GM18520 (cell line): ENCODE measurements at regions not wholly inside any gene's neighbourhood (a gene's known extent, or its start where the extent isn't known, plus 50 kb on each side); places are given as distances from the start of the nearest gene placed in this dataset.
"Not testable (repeated sequence)": the region's sequence is repeated elsewhere in the genome, so short reads cannot be mapped to it uniquely, and the experiment has no call there.

Experiments
- ATAC-seq: cut with Tn5 transposase; IDR thresholded peaks from one replicate; pipeline ENCODE4 v1.9.1; 2021; ENCODE audit not compliant: unreplicated experiment

DNA sequence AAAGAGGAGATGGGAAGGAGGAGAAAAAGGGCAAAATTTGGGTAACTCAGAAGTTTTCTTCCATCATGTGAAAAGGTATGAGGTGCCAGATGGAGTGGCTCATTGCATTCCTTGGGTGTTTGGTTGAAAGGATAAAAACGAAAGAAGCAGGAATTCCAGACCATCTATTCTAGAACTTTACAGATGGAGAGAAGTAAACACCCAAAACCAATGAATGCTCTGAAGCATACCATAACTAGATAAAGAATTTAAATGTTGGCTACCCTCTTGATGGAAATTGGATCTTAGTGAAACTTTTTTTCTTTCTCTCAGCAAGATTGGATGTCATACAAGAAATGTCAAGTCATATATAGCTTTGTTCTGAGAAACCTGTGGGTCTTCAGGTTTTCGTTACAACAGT, 175.6 kb upstream of the FAR2 start:
- ATAC-seq, result no peak

DNA sequence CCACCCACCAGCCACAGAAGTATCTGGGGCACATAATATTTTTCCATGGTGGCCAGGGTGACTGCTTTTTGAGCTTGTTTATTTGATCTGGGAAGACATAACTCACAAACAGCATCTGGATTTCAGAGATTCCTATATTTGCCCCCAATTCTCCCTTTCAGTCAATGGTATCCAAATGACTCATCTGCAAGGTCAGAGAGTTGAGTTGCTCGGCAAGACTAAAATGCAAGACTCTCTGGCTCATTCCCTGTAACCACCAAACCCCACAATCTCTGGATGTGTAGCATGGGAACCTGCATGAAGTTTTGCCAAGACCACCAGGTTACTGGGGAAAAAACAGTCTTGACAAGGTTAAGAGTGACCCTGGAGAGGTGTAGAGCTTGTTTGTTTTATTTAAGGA, 174.9 kb upstream of the FAR2 start:
- no peak for ATAC-seq

DNA sequence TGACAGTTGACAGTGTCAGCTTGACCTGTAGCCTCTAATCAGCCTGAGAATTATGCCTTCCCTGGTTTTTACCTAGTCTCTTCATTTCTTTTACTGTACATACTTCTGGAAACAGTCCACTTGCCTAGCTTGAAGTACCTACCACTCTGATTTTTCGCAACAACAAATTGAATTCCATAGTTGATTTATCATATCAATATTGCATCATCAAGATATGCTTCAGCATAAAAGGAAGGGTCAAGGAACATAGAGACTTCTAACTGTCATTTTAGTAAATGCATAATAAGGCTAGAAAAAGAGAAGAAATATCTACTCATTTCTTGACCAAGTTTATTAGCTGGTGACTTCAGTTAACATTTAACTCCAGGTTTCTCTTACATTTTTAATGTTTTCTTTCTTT, 174.2 kb upstream of the FAR2 start:
- ATAC-seq, result no peak

DNA sequence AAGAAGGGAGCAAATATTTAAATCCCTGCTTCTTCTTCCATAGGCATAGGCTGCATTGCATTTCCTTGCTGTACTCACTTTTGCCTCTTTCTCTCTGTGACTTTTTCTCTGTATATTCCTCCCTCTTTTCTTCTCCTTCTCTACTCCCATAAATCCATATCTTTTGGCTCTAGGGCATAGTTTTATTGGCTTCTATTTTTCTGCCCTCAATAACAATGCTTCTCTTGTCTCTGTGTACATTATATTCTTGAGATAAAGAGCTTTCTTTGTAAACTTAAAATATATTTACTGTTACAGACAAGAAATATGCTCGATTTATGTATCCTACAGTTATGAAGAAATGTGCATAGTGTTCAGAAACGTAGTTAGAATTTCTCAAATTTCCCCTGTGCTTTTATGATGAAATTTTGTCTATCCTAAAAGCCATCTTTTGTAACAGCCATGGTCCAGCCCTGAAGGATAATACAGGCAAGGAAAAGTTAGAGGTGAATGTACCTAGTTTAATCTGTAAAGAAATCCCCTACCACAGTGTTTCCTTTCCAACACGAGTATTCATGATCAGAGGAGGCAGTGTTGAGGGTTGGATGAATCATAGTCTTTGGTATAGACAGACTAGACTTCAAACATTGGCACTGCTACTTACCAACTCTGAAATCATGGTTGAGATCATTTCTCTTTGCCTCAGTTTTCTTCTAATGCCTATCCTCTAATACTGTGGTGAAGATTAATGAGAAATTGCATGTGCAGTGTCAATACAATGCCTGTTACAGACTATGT, 173.3 kb upstream of the FAR2 start:
- ATAC-seq, result no peak

DNA sequence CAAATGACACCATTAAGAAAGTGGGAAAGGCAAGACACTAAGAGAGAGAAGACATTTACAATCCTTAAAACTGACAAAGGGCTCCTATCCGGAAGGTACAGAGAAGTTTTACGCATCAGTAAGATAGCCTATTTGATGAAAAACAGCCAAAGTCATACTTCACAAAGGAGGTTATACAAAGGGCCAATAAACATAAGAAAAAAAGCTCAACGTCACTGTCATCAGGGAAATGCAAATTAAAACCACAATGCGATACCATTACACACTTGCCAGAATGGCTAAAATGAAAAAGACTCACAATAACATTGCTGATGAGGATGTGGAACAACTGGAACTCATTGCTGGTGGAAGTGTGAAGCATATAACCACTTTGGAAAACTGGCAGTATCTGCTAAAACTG, 168.6 kb upstream of the FAR2 start:
- no peak for ATAC-seq

DNA sequence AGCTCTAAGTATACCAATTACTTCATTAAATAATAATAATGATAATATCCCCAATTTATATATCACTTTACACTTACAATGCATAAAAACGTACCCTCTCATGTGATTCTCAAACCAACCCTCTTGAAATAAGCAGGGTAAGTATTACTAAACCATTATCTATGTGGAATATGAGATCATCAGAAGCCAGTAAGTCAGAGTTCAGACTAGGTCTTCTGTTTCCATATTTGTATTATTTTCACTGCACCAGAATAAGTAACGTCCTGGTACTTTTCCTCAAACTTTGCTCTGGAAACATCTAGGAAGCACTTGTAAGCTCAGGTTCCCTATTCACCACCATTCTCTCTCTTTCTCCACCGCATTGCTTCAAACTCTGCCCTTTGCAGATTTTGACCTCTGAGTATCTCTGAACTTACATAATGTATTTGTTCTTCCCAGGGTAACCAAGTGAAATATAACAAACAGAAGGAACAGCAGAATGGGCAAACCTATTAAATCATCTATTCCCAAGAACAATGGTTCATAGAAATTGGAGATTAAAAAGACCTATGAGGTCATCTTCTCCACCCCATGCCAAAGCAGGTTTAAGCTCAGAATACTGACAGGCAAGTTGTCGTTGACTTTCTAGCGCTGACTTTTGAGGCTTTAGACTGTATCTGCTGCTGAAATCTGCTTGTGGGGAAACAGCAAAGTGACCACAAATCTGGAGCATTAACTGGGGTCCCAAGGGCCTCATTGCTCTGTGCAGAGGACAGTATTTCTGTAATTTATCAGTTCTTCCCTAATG, 161.3 kb upstream of the FAR2 start:
- no peak for ATAC-seq

DNA sequence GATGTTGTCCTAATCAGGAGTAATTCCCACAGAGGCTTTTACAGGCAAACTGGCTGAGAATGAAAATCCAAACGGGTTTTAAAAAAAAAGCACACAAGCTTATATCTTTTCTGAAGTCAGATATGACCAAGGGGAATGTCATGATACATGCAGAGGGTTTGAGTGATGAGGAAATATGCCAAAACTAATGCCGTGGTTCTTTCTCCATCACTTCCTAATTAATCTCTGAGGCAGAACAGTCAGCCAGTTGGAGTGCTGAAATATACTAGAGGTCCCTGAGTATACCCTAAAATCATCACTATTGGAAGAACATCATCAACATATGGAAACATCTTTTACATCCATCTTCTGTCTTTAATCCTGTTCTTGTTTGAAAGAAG, 160.8 kb upstream of the FAR2 start:
- no peak for ATAC-seq

DNA sequence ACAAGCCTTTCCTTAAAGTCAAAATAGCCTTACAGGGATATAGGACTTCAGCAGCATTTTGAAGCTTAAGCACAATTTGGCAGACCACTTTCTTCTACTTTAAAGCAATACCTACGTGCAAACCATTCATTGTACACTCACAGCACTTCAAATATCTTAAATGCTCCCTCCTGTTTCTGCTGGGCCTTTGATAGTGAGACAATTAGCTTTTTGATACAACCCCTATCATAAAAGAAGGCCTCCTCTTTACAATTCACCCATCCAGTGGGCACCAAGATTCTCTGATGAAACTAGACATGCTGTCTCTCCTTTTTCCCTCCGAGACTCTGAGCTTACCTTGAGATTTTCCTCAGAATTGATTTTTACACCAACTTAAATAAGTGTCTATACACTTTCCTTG, 157.5 kb upstream of the FAR2 start:
- ATAC-seq, result no peak

DNA sequence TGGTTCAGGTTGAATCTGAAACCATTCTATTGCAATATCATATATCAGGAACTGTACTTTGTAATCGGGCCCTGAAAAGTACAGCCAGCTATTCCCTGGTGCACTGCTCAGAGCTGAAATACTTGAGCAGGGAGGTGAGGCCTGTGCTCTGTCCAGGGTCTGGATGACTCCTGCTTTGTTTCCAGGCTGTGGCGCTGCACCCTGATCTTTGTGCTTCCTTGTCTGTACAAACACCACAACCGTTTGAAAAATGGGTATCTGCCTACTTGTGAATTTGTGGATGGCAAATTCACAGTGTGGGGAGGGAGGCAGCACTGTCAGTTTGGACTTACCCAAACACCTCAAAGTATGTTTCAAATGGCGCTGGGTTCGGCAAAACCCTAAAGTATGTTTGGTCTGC, 155.4 kb upstream of the FAR2 start:
- ATAC-seq, result no peak

DNA sequence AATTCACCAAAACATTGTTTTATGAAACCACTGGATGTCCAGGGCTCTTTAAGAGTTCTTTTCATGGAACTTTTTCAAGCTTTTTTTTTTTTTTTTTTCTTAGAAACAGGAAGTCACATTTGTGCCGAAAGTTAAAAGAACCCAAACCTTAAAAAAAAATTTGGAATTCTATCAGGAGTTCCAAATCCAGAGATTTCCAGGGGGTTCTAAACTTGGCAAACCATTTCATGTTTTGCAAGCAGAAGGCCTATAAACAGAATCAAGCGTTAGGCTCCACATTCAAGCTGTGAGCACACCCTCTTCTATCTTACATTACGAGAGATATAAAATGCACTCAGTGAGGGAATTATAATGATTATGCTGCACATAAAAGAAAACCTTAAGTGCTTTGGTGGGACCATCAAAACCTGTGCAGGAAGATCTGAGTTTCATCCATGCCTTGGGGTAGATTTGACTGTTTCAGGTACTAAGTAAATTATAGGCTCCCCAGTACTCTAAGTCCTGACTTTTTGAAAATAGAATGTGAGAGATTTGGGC, 154.8 kb upstream of the FAR2 start:
- ATAC-seq, result no peak

DNA sequence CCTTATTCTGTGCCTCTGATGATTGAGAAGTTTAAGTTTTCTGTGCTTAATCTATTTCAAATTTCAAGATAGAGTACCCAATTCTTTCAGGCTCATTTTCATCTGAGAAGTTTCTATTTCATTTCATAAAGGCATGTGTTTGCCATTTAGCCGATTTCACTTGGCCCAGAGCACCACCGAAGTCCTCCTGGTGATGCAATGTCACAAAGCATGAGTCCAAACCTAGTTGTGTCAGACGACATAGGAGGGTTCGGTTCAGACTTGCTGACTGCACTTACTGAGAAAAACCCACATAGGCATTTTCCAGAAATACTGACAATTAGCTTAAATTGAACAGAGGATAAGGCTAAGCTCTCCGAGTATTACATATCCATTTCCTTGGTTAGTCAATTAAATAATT, 152.4 kb upstream of the FAR2 start:
- ATAC-seq, result no peak

DNA sequence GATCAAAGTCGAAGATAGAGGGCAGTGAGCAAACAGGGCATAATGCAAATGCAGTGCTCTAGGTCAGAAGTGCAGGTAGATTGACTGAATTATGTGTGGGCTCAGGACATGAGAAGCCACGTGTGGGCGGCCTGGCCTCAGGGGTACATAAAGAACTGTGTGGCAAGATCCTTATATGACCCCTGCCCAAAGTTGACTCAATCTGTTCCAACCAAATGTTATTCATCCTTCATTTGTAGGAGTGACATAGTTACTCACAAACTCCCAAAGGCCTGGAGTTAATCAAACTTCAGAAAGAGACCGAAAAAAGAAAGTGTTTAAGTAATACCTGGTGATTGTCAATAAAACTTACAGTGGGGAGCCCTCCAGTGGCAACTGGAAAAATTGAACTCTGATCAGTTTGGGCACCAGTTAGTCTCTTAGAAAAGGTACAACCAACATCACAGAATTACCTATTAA, 150.4 kb upstream of the FAR2 start:
- ATAC-seq, result no peak

DNA sequence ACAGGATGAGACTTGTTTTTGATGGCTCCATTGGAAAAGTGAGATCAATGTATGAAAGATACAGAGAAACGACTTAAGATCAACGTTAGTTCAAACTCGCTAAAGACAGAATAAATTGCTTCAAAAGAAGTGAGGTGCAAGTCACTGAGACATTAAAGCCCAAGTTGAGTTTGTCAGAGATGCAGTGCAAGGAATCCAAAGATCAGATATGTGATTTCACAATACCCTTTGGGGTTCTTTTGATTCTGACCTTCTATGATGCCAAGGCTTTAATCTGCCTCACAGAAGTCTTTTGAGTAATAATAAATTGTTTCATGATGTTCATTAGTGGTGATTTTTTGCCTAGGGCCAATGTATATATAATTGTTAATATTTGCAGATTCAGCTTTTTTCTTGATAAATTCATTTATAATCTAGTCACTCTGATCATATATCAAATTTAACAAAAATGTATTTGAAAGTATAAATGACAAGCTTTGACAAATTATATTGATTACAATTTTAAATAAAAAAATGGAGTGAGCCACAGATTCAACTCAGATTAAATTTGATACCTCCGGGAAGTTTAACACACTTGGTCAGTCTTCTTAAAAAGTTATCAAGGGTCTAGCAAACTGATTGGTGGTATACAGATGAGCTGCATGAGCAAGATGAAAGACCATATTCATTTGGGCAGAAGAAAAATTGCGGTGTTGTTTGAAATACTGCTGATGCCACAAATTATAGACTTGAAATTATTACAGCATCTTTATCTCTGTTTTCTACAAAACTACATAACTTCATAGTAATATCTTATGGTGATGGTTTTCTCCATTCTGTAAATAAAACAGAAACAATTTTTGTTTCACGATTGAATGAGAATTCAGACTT, 144.8 kb upstream of the FAR2 start:
- no peak for ATAC-seq

DNA sequence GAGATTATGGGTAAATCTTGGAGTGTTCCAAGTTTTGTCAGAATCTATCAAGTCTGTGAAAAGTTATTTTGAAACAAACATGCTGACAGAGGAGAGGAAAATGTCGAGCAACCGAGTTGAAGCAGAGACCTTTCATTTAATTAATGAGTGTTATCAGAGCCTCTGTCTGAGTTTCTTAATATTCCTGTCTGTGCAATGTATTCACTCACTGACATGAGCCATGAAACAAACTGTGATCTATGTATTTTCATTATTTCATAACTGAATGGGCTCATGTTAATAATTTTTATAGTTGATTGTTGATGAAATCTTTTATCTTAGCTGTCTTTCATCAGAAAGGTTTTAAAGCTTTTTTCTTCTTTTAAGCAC, 144.2 kb upstream of the FAR2 start:
- ATAC-seq, result no peak

DNA sequence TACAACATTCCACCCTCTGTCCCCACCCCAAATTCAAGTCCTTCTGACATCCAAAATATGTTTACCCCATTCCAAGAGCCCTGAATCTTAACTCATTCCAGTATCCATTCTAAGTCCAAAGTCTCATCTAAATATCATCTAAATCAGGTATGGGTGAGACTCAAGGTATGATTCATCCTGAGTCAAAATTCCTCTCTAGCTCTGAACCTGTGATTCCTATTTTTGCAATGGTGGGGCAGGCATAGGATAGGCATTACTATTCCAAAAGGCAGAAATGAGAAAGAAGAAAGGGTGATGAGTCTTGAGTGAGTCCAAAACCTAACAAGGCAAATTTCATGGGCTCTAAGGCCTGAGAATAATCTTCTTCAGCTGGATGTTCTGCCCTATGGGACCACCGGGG, 140.3 kb upstream of the FAR2 start:
- no peak for ATAC-seq

DNA sequence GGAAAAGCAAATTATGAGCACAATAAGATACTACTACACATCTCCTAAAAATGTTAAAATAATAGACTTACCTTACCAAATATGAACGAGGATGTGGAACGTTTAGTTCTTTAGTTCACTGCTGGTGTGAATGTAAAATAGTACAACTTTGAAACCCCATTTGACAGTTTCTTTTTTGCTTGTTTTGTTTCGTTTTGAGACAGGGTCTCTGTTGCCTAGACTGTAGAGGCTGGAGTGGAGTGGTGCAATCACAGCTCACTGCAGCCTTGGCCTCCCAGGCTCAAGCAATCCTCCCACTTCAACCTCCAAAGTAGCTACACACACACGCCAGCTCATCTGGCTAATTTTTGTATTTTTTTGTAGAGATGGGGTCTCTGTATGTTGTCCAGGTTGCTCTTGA, 136.4 kb upstream of the FAR2 start:
- ATAC-seq, result peak; percentile 47

DNA sequence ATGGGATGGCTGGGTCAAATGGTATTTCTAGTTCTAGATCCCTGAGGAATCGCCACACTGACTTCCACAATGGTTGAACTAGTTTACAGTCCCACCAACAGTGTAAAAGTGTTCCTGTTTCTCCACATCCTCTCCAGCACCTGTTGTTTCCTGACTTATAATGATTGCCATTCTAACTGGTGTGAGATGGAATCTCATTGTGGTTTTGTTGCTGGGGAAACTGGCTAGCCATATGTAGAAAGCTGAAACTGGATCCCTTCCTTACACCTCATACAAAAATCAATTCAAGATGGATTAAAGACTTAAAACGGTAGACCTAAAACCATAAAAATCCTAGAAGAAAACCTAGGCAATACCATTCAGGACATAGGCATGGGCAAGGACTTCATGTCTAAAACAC, 131.5 kb upstream of the FAR2 start:
- not testable (repeated sequence) for ATAC-seq

DNA sequence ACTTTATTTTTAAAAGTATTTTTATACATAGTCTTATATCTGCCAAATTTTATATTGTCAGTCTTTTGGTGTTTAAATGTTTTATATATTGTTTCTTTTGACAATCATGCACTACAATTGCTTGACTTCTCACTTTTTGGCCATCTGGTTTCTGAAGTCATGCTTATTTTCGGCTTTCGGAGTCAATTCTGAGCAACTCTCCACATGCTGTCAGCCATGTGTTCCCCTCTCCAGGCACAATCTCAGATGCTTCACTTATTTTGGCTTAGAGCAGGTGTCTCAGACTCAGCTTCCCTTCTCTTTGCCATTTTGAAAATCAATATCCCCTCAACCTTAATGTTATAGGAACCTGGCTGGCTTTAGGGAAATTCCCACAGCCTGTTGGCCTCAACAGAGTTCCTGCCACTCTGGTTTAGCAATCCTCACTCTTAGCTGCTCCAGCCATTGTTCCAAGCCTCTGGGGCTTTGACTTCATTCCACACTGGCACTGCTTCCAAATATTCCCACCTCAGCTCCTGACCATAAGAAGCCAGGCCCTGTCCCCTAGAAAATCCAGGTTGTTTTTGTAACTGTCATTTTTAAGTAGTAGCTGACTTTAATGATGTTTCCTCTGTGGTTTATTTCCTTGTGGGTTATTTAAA, 125.5 kb upstream of the FAR2 start:
- ATAC-seq, result no peak

DNA sequence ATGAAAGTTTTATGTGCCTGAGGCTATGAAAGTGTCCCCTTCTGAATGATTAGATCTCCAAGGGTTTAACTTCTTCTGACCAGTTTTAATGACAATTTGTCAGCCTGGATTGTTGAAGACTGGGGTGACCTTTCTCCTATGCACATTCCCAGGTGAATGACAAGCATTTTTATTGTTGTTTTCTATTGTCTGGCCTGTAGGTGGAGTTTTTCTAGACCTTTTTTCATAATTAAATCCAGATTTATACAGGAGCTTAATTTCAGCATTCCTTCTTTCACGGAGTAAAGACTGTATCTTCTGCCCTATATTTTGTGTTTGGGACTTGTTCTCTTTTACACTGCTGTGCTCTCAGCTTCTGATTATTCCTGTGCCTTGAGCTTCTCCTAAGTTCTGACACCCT, 125.0 kb upstream of the FAR2 start:
- ATAC-seq, result no peak

DNA sequence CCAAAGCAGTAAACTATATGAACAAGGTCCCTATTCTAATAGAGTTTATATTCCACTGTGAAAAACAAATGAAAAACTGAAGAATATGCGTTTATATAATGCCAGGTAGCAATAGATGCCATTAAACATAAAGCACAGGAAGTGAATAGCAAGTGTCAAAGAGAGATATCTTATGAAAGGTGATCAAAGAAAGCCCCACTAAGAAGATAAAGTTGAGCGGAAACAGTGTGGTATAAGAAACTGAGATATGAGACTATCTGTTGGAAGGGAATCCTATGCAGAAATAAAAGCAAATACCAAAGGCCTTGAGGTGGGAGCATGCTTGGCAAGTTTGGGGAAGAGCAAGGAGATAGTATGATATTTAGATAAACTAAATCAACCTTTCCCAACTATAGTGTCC, 123.1 kb upstream of the FAR2 start:
- ATAC-seq, result no peak

DNA sequence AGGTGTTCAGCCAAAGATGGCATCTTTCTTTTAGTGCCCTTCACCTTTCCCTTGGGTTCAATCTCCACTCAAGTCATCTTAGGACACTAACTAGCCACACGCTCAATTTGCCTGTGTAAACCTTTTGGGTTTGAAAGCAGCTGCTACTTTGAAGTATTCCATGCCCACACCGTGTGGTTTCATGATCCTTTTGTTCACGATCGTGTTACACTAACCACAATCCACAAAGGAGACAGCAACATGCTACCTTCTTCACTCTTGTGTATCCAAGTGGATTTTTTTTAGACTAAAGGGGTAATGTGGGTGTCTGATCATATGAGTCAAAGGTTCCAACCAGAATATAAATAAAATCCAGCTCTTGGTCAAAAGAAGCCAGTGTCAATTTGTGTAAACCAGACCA, 122.7 kb upstream of the FAR2 start:
- ATAC-seq, result no peak
